HG03159 (cell line): ENCODE measurements at regions not wholly inside any gene's neighbourhood (a gene's known extent, or its start where the extent isn't known, plus 50 kb on each side); places are given as distances from the start of the nearest gene placed in this dataset.
"Not testable (repeated sequence)": the region's sequence is repeated elsewhere in the genome, so short reads cannot be mapped to it uniquely, and the experiment has no call there.

Experiments
- ATAC-seq: cut with Tn5 transposase; IDR thresholded peaks from one replicate; pipeline ENCODE4 v1.9.1; 2021; ENCODE audit warnings: mild to moderate bottlenecking, moderate library complexity; ENCODE audit not compliant: unreplicated experiment

GRCh38 chr6:830667-831327 lies 137.9 kb upstream of the EXOC2 start:
- ATAC-seq: no peak

GRCh38 chr6:829656-830055 lies 136.7 kb upstream of the EXOC2 start:
- no peak for ATAC-seq

- no peak for ATAC-seq
Measured at GRCh38 chr6:827431-827830, 134.5 kb upstream of the EXOC2 start.

GRCh38 chr6:819122-819521 lies 126.2 kb upstream of the EXOC2 start:
- no peak for ATAC-seq

GRCh38 chr6:818196-818595 lies 125.3 kb upstream of the EXOC2 start:
- ATAC-seq: no peak

- no peak for ATAC-seq
Measured at GRCh38 chr6:816510-817084, 123.7 kb upstream of the EXOC2 start.

GRCh38 chr6:815348-815738 lies 122.4 kb upstream of the EXOC2 start:
- no peak for ATAC-seq

- ATAC-seq: no peak
Measured at GRCh38 chr6:814378-815347, 121.7 kb upstream of the EXOC2 start.

- no peak for ATAC-seq
Measured at GRCh38 chr6:811831-812230, 118.9 kb upstream of the EXOC2 start.

- no peak for ATAC-seq
Measured at GRCh38 chr6:811191-811590, 118.3 kb upstream of the EXOC2 start.

GRCh38 chr6:804771-805170 lies 111.8 kb upstream of the EXOC2 start:
- no peak for ATAC-seq

- ATAC-seq: no peak
Measured at GRCh38 chr6:804317-804716, 111.4 kb upstream of the EXOC2 start.

- ATAC-seq: no peak
Measured at GRCh38 chr6:803191-803977, 110.4 kb upstream of the EXOC2 start.

GRCh38 chr6:802701-803100 lies 109.8 kb upstream of the EXOC2 start:
- no peak for ATAC-seq

- ATAC-seq: not testable (repeated sequence)
Measured at GRCh38 chr6:802223-802622, 109.3 kb upstream of the EXOC2 start.

GRCh38 chr6:799769-800168 lies 106.8 kb upstream of the EXOC2 start:
- ATAC-seq: no peak

GRCh38 chr6:797479-798077 lies 104.6 kb upstream of the EXOC2 start:
- ATAC-seq: no peak

GRCh38 chr6:795046-795685 lies 102.2 kb upstream of the EXOC2 start:
- ATAC-seq: no peak

- ATAC-seq: no peak
Measured at GRCh38 chr6:793261-793660, 100.3 kb upstream of the EXOC2 start.

GRCh38 chr6:792662-793061 lies 99.7 kb upstream of the EXOC2 start:
- no peak for ATAC-seq
